ENCODE measurements at regions not wholly inside any gene's neighbourhood (a gene's known extent, or its start where the extent isn't known, plus 50 kb on each side); places are given as distances from the start of the nearest gene placed in this dataset.

DNA sequence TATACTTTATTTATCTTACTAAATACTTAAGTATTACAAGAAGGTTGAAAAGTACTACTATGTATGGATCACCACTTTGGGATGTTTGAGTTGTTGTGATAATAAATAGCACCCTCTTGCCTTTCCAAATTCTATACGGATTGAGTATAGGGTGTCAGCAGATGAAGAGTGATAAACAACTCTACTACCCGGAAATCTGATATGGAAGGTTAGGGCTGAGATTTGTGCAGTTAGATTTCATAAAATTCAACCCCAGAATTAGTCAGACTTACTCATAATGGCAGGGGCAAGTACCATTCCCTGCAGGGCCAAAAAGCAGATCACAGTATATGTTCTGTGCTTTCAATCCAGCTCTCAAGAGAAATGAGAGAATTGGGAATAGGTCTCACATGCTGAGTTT lies 1008.9 kb upstream of the PCDH7 start:
- CTCF ChIA-PET (ENCODE audit: unreplicated experiment) = no interaction called here
- TF ChIP-seq EZH2phosphoT487 (IDR thresholded peaks at IDR 0.05; ENCODE audit: borderline replicate concordance, low read depth, low read length) = no peak
- TF ChIP-seq, protein P1, sequence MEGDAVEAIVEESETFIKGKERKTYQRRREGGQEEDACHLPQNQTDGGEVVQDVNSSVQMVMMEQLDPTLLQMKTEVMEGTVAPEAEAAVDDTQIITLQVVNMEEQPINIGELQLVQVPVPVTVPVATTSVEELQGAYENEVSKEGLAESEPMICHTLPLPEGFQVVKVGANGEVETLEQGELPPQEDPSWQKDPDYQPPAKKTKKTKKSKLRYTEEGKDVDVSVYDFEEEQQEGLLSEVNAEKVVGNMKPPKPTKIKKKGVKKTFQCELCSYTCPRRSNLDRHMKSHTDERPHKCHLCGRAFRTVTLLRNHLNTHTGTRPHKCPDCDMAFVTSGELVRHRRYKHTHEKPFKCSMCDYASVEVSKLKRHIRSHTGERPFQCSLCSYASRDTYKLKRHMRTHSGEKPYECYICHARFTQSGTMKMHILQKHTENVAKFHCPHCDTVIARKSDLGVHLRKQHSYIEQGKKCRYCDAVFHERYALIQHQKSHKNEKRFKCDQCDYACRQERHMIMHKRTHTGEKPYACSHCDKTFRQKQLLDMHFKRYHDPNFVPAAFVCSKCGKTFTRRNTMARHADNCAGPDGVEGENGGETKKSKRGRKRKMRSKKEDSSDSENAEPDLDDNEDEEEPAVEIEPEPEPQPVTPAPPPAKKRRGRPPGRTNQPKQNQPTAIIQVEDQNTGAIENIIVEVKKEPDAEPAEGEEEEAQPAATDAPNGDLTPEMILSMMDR (conservative IDR thresholded peaks at IDR 0.05; ENCODE audit: low read length) = no peak
- no peak overlapping the region for H3K4me3 ChIP-seq (ENCODE audit: low read depth, low read length, poor library complexity, severe bottlenecking)
- POLR2A ChIA-PET = no interaction called here
- intact Hi-C loops (cut with micrococcal nuclease; ENCODE audit: unreplicated experiment) = no loop called here
- H3K4me2 ChIP-seq (ENCODE audit: low read length) = no peak overlapping the region
- H3K79me2 ChIP-seq (ENCODE audit: insufficient read depth, low read depth, low read length) = no peaks in the 10 kb centered on the region
- H3K9me3 ChIP-seq (ENCODE audit: low read length) = no peaks in the 10 kb centered on the region
- H3K27ac ChIP-seq (ENCODE audit: low read depth, low read length, poor library complexity, severe bottlenecking) = no peak overlapping the region
- H3K4me1 ChIP-seq (ENCODE audit: insufficient read depth, low read length, poor library complexity, severe bottlenecking) = no peaks in the 10 kb centered on the region
- no peaks in the 10 kb centered on the region for H4K20me1 ChIP-seq (ENCODE audit: insufficient read depth, low read length)
- H3K36me3 ChIP-seq (ENCODE audit: insufficient read depth, low read length) = no peaks in the 10 kb centered on the region
- no peak overlapping the region for H2AFZ ChIP-seq (ENCODE audit: low read length)
- no TSS peak for BruUV-seq (replicated peaks)
- DNase-seq (ENCODE audit: low spot score) = no peak
- H3K9me2 ChIP-seq (ENCODE audit: insufficient read depth, low read length) = no peaks in the 10 kb centered on the region

DNA sequence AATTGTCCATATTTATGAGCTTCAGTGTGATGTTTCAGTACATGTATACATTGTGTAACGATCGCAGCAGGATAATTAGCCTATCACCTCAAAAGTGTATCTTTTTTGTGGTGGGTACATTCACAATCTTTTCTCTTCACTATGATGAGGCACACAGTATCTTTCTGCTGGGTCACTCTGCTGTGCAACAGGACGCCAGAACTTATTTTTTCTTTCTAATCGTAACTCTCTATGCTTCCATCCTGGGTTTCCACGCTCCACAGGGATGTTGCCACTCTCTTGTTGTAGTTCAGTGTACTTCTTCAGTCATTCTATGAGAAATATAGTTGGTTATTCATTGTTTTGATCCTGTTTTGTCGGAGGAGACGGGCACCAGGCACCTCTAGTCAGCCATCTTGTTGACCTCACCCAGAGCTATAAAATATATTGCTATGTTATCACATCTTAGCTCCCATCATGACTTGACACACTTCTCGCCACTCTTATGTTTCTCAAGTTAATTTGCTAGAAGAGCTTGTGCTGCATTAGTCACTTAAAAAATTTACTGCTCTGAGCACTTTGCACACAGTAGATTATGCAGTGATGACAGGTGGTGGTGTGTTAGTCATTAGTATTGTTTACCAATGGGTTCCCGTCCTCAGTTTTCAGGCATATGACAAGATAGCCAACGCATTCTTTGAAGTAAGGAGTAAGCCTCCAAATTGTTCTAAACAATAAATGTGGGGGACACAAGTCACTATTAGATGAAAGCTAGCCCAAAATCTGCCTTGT lies 1002.7 kb upstream of the PCDH7 start:
- no peak for DNase-seq (ENCODE audit: low spot score)
- Histone ChIP-seq H3K9me3 (ENCODE audit: low read length) (no peaks in the 10 kb centered on the region), H3K27ac (ENCODE audit: low read depth, low read length, poor library complexity, severe bottlenecking) (no peak overlapping the region), H3K4me3 (ENCODE audit: low read depth, low read length, poor library complexity, severe bottlenecking) (no peak overlapping the region), H3K4me1 (ENCODE audit: insufficient read depth, low read length, poor library complexity, severe bottlenecking) (no peaks in the 10 kb centered on the region), H3K9me2 (ENCODE audit: insufficient read depth, low read length) (no peaks in the 10 kb centered on the region), H2AFZ (ENCODE audit: low read length) (no peak overlapping the region), H3K4me2 (ENCODE audit: low read length) (no peak overlapping the region), H4K20me1 (ENCODE audit: insufficient read depth, low read length) (no peaks in the 10 kb centered on the region), H3K79me2 (ENCODE audit: insufficient read depth, low read depth, low read length) (no peaks in the 10 kb centered on the region), H3K36me3 (ENCODE audit: insufficient read depth, low read length) (no peaks in the 10 kb centered on the region)
- intact Hi-C loops (cut with micrococcal nuclease; ENCODE audit: unreplicated experiment) = no loop called here
- CTCF ChIA-PET (ENCODE audit: unreplicated experiment) = no interaction called here
- BruUV-seq (replicated peaks) = no TSS peak
- no peak for TF ChIP-seq EZH2phosphoT487 (IDR thresholded peaks at IDR 0.05; ENCODE audit: borderline replicate concordance, low read depth, low read length)
- TF ChIP-seq, protein P1 (conservative IDR thresholded peaks at IDR 0.05; ENCODE audit: low read length) = no peak
- POLR2A ChIA-PET = interaction anchor here (0.6 to 0.8 kb wide), 2 partner anchors 20 to 72 kb away, joined by 3 read pairs; no protein-coding TSS in a partner anchor

DNA sequence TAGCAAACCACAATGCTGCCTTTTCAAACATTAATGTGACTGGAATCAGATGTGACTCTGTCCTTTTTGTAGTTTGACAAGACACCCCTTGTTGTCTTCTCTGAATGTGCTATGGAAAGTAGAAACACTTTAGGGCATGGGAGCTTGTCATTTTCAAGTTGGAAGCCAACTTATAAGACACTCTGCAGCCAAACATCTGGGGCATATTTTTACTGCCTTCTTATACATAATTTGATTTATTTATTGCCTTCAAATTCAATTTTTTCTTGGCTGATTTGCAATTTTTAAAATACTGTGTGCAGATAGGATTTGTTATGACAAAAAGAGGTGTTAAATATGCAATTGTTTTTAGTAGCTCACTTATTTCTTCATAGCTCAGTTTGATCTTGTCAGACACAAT lies 1002.0 kb upstream of the PCDH7 start:
- POLR2A ChIA-PET = interaction anchor here (0.8 kb wide), 1 partner anchor 20 kb away, joined by 3 read pairs; no protein-coding TSS in a partner anchor
- Histone ChIP-seq H2AFZ (ENCODE audit: low read length) (no peak overlapping the region), H3K9me3 (ENCODE audit: low read length) (no peaks in the 10 kb centered on the region), H3K4me2 (ENCODE audit: low read length) (no peak overlapping the region), H4K20me1 (ENCODE audit: insufficient read depth, low read length) (no peaks in the 10 kb centered on the region), H3K79me2 (ENCODE audit: insufficient read depth, low read depth, low read length) (no peaks in the 10 kb centered on the region), H3K4me1 (ENCODE audit: insufficient read depth, low read length, poor library complexity, severe bottlenecking) (no peaks in the 10 kb centered on the region), H3K4me3 (ENCODE audit: low read depth, low read length, poor library complexity, severe bottlenecking) (no peak overlapping the region), H3K9me2 (ENCODE audit: insufficient read depth, low read length) (no peaks in the 10 kb centered on the region), H3K27ac (ENCODE audit: low read depth, low read length, poor library complexity, severe bottlenecking) (no peak overlapping the region), H3K36me3 (ENCODE audit: insufficient read depth, low read length) (no peaks in the 10 kb centered on the region)
- TF ChIP-seq, protein P1 (conservative IDR thresholded peaks at IDR 0.05; ENCODE audit: low read length) = no peak
- TF ChIP-seq EZH2phosphoT487 (IDR thresholded peaks at IDR 0.05; ENCODE audit: borderline replicate concordance, low read depth, low read length) = no peak
- no TSS peak for BruUV-seq (replicated peaks)
- CTCF ChIA-PET (ENCODE audit: unreplicated experiment) = no interaction called here
- no peak for DNase-seq (ENCODE audit: low spot score)
- intact Hi-C loops (cut with micrococcal nuclease; ENCODE audit: unreplicated experiment) = no loop called here
